ENCODE measurements at regions not wholly inside any gene's neighbourhood (a gene's known extent, or its start where the extent isn't known, plus 50 kb on each side); places are given as distances from the start of the nearest gene placed in this dataset.

DNA sequence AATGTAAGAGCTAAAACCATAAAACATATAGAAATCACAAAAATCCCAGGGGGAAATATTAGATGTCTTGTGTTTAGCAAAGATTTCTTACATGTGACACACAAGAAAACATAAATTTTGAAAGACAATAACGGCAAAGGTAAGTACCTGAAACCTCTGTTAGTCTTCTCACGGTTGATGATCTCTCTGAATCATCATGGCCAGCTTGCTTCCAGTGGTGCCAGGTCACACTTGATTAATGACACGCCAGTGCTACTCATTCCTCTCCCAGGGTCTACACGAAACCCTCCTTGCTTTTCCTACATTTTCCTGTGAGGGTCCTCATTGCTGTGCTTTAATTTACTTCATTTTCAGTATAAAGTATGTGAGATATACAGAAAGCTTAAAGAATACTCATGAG lies 114.4 kb upstream of the PARP11 start:
- DNase-seq: no peak

DNA sequence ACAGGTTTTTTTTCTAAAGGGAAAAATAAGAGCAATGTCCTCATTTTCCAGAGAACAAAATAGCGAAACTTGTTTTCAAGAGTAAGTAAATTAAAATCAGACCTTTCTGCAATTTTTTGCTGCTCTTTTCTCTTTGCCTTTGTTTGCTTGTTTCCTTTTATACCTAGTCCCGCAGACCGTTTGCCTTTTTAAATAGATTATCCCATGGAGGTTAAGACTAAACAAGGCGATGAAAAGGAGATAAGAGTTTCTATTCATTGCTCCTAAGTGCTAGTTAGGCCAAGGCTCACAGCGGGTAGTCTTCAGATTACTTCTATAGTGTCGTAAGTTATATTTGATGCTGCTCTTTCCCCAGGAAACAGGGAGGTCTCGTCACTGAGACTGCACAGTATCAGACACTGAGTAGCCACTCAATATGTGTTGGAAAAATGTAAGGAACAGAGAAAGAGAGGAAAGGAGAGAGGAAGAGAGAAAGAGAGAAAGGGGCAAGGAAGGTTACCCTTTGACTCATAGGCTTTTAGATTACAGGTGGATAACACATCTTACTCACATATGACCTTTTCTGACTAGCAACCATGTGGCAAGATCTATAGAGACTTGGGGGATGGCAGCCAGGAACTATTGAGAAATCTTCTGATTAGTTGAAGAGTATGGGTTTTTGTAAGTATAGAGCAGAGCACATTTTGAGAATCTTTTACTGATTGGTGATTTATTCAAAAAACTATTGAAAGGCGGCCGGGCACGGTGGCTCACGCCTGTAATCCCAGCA lies 107.5 kb upstream of the PARP11 start:
- no peak for DNase-seq

DNA sequence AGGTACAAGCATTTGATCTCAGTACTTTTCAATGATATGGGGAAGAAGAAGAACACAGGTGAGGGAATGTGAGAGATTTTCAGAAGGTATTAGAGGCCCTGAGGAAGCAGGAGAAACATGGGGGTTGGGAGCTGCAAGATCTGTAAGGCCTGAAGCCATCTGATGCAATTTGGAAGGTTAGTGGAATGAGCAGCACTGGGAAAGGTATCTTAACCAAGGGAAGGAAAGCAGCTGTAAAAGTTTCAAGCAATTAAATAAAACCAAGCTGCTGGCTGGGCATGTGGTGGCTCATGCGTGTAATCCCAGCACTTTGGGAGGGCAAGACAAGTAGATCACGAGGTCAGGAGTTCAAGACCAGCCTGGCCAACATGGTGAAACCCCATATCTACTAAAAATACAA lies 104.4 kb upstream of the PARP11 start:
- no peak for DNase-seq

DNA sequence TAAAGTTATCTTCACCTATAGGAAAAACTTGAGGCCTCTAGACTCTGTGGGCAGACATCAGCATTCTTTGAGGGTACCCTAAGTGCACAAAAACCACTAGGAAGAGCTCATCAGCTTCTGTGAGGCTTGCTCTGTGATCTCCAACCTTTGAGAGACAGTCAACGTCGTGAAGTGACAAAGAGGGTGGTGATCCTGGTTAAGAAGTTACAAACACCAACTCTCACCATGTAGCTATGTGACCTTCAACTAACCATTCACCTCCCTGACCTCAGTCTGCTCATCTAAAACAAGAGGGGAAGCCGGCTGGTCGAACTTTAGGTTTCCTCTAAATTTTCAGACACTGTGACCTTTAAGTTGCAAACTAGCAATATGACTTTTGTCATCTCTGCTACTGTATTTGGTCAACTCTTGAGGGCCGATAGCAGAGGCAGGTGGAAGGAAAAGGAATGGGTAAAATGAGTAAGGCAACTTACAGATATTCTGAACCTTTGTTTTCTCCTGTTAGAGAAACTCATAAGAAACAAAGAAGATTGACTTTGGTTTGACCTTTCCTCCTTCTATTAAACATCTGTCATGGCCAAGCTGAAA lies 103.2 kb upstream of the PARP11 start:
- no peak for DNase-seq

DNA sequence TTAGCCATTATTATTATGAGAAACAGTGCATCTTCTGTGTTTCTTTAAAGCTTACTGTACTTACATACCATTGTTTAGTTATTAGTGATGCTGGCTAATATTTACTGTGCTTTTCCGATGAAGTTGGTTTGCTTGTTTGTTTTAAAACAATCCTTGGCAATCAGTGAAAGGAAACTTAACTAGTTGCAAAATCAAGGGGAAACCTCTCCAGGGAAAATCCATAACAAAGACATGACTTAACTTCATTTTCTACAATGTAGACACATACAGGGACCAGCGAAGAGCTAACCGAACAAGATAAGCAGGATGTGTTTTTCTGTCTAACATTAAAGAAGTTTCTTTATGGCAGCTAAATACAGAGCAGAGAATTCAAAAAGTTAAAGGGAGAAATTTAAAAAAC lies 102.5 kb upstream of the PARP11 start:
- no peak for DNase-seq

DNA sequence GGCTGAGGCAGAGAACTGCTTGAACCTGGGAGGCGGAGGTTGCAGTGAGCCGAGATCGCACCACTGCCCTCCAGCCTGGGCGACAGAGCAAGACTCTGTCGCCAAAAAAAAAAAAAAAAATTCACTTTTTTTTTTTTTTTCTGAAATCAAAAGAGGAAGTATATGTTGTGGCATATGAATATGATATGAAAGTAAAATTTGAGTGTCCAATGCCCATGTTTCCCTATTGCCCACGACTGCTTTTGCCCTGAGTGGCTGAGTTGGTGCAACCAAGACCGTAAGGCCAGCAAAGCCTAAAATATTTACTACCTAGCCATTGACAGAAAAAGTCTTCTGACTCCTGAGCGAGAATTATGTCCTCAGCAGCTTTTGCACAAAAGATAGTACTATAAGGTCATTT lies 101.7 kb upstream of the PARP11 start:
- DNase-seq: no peak

DNA sequence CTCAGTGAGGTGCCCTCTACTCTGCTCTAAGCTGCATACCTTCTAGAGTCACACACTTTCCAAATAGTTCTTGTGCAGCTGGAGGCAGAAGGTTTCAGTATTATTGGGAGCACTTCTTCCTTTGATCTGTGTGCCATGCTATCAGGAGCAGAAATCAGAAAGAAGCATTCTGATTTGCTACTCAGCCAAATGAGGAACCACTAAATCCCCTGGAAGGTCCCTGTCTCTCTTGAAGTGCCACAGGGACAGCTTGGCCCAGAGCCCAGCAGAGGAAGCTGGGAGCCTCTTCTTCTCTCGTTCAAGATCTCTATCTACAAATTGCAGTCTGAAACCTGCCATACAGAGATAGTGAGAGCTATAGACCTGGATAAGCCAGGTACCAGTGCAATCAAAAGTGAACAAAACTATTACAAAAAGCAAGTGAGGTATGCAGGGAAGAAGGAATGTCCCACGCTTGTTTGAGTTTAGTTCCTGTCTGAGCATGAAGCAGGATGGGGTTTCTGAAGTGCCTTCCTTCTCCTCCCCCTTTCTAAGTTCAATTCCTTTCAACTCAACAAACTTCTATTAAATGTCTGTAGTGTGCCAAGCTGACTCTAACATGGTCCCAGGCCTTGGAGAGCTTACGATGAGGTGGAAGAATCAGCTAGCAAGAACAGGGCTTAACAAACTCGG lies 100.9 kb upstream of the PARP11 start:
- no peak for DNase-seq

DNA sequence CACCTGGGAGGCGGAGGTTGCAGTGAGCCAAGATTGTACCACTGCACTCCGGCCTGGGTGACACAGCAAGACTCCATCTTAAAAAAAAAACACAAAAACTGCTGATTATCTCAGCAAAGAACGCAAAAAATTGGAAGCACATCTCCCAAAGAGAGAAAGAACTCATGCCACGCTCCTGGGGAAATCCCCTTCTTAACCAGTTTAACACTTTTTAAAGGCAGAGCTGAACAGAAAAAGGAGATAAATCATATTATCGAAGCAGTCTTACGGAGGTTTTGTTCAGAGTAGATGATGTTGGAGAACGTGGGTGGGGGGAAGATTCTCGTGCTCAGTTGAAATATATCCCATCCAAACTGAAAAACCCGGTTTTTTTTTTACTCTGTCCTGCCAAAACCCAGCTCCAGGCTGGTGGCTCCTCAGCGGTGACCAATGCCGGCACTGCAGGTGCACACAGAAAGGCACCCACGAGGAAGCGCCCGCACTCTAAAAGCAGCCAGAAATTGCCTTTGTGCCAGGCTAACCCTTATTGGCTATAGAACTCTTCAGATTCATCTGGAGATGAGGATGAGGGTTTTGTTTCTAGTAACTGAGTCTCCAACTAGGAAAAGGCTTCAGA lies 100.2 kb upstream of the PARP11 start:
- no peak for DNase-seq

DNA sequence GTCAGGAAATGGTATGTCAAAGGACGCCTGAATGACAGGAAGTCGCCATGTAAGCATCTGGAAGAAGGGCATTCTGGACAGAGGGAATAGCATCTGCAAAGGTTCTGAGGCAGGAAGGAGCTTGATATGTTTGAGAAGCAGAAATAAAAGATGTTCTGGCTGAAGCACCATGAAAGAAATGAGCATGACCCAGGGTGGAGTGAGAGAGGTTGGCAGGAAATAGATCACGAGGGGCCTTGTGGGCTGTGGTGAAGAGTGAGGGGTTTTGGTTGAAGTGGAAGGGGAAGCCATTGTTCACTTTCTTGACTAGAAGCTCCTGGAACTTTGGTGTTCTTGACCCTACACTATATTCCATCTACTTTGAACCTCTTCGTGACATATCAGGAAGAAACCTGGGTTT lies 99.4 kb upstream of the PARP11 start:
- no peak for DNase-seq

DNA sequence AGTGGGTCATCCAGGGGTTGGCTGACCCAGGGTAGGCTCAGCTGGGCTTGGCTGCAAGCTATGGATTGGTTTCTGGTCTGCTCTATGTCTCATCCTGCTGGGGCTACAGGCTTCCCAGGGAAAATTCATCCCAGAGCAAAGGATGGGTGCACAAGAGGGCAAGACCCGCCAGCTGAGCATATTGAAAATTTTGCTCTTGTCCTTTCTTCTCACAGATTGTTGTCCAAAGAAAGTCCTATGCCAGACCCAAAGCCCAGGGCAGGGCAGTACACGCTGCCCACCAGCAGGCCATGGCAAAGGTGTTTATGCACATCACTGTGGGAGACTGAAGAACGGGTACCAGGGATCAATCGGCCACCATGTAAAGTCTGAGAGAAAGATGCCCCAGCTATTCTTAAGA lies 95.3 kb upstream of the PARP11 start:
- no peak for DNase-seq

DNA sequence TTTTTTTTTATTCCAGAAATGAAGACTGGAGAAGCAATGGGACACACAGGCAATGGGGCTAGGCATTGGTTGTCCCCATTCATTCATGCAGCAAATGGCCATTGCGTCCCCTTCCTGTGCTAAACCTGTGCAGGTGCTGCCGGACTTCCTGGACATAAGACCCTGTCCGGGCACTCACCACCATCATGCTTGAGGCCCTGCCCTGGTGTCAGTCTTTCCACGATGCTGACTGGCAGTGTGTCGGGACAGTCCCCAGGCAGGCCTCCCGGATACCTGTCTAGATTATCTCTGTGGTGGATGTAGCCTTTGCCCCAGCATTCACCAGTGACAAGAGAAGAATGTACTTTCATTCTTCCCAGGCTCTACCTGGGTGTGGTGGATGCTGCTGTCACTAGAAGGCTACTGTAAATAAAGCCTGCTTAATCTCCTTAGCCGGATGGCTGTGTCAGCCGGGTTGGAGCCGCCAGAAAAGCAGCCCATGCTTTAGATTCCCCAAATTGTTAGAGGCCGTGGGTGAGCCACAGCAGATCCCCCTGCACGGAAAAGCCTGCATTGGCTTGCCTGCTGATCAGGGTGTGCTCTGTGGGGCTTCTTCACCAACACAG lies 94.5 kb upstream of the PARP11 start:
- no peak for DNase-seq

DNA sequence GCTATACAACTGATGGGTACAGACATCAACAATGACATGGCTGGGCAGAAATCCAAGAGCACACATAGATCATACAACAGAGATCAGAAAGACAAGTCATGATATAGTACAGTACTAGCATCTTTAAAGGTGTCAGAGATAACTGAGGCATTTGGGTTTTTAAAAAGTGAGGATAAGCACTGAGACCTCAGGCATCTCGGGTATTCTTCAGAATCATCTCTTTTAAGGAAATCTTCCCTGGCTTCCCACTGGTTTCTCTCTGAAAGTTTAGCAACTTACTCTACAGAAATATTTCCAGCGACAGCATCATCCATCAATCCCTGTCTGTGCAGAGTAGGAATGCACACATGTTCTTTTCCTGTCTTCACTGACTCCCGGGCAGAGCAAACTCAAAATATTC lies 93.2 kb upstream of the PARP11 start:
- no peak for DNase-seq

DNA sequence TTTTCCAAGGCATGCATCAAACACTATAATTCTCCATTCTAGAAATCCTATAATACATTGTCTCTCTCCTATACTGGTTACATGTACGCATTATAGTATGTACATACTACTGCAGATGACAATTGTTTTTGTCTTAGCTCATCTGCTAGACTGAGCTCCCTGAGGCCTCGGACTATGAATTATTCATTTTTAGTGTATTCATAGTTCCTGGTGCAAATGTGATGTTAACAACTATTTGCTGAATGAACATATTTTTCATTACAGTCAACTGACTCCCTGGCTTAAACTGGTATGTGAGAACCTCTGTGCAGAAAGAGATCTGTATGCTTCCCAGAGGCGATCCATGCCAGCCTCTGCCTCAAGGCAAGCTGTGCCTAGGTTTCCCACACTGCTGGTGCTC lies 91.8 kb upstream of the PARP11 start:
- no peak for DNase-seq

DNA sequence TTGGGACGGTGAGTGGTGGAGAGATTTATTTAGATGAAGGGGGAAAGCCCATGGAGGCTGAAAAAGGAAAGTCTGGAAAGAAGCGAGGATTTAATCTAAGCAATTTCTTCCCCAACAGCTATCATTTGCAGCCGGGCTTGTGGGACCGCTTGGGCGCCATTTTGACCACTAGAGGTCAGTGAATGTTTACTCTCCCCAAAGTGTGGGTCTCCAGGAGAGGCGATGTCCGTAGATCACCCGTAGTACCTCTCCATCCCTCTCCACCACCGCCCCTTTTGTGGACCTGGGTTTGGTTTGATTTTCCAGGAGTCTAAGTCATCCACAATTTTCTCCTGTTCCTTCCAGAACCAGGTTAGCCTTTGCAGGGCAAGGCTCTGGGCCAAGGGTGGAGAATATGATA lies 91.2 kb upstream of the PARP11 start:
- no peak for DNase-seq

DNA sequence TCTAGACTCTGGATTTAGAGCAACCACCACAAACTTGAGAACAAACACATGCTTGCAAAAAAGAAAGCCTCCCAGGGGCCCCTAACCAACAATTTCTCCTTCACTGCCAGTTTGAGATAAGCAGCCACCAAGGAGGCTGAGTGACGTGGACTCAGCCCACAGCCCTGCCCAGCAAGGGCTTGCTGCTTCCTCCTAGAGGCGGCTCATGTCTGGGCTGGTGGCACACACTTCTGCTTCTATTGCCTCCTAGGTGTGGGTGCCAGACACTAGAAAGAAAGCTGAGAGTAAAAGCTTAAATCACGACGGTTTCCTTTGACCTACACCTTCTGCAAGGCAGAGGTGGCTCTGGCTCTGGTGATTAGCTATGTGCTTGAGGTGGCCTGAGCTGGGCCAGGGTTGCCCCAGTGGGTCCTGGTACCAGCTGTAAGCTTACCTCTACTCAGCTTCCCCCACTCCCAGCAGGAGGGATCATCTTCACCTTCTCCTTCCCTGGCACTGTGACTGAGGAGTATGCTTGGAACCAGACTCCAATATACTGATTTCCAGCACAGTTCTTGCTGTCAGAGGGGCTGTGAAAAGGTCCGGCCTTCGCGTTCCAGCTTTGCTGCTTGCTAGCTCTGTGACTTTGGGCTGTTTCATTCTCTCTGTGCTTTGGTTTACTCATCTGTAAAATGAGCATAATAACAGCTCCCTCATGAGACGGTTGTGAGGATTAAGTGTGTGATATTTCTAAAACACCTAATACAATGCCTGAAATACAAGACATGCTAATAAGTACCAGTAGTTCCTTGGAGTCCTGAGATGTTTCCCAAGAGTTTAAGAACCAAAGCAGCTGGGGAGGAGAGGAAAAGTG lies 89.7 kb upstream of the PARP11 start:
- no peak for DNase-seq

DNA sequence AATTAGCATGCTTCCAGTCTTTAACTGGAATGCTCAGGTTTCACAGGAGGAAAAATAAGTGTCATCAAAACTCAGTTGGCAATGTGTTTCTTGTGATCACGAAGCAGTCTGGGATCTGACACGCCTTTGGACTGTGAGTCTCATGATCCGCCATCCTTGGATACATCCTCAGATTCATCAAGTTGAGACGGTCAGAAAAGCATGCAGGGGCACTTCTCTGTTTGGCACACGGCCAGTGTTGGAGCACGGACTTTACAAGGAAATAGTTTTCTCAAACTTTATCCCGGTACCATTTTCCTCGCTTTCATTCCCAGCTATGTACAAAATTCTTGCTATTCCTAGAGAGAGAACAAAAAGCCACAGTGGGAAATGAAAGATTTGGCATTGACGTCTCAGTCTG lies 88.4 kb upstream of the PARP11 start:
- no peak for DNase-seq

DNA sequence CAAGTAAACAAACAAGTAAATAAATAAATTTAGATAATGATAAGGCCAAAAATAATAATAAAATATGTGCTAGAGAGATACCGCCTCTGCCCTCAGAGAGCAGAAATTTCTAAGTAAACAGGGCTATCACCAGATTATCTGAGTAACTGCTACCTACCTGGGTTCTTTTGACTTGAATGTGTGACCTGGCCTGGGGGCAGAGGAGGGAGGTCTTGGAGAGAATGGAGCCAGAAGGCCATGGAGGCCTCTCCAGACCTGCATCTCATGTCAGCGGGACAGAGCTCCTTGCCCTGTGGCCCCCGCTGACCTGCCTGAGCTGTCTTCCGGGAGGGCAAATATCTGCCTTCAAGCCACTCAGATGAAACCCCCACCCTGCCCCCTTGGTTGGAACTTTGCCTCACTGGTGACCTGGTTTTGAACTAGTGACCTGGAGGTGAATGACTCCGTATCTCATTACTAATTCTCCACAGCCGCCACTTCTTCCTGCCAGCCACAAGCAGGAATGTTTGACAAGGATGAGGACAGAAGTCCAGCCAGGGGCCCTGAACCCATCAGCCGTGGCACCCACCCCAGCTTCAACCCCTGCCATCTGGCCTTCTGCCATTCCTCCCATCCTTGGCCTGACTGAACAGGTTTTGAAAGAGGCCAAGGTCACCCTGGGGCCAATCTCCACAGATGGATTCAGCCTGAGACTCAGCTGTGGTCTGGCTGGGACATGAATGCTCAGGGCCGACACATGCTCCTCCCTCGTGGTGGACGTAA lies 86.8 kb upstream of the PARP11 start:
- DNase-seq: no peak

DNA sequence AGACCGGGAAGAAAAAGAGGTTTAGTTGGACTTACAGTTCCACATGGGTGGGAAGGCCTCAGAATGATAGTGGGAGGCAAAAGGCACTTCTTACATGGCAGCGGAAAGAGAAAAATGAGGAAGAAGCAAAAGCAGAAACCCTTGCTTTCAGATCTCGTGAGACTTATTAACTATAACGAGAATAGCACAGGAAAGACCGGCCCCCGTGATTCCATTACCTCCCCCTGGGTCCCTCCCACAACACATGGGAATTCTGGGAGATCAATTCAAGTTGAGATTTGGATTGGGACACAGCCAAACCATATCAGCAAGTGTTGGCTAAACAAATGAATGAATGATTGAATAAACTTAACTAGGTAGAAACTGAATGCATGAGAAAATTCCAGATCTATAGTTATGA lies 85.3 kb upstream of the PARP11 start:
- DNase-seq: no peak

DNA sequence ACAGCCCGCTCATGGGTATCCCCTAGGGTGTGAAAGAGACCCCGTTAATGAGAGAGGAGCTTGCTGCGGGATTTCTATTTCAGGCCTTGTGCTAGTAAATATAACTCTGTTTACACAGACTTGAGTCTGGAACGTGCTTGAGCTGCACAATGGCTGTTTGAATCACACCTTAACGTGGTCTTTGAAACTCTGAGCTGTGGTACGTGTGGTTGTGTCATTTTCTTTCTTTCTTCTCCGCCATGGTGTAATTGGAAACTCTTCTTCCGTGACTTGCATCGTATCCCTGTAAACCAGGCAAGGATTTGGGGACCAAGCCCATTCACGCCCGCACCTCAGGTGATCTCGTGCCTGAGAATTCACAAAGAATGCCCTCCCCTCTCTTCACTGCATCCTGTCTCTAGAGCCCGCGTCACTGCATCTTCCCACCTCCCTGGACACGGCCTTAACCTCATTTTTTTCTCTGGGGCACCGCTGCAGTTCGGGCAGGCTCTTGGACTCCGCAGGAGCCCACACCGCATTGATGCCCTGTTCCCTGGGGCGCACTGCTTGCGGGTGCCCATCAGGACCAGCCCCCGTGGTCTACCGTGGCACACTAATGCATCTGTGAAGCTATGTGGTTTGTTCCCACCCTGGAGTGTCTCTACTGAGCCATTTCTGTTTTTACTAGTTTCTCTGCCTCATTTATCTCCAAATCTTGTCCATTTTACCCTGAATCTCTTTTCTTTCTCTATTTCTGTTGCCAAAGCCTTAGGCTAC lies 78.4 kb upstream of the PARP11 start:
- no peak for DNase-seq

DNA sequence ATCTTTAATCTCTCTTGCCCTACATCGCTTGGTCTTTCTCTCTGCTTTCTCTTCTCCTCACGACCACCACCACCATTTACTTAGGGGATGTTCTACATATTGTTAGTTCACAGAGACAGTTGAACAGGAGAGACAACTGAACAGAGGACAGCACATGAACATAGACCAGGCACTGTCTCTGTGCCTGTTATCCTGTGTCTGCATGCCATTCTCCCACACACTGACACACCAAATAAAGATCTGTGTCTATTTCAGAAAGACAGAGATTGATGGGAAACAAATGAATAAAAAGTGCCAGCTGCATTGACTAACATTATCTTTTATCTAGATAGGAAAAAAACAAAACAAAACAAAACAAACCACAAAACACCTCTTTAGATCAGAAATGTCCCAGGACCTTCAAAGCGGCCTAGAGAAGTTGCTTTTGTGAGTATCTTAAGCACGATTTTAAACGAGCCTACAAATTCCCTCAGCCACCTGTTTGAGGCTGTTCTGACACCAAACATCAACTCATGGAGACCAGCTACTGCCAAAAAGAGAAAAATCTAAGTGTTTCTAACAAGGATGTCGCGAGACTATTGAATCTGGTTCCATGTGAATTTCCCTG lies 77.6 kb upstream of the PARP11 start:
- no peak for DNase-seq

DNA sequence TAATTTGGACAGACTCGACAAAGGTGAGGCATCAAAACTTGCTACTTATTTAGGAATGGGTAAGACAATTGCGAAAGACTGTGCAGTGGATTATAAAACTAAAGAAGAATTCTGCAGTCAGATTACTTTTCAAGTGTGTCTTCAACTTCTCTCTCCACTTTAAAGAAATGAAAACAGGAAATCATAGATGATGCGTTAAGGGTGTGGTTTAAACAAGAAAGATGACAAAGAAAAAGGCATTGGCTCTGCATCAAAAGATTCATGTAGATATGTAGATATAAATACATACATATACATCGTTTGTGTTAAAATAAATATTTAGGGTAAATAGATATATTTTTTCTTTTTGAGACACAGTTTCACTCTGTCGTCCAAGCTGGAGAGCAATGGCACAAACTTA lies 74.6 kb upstream of the PARP11 start:
- DNase-seq: no peak
